DND-41 (cell line): ENCODE measurements at regions not wholly inside any gene's neighbourhood (a gene's known extent, or its start where the extent isn't known, plus 50 kb on each side); places are given as distances from the start of the nearest gene placed in this dataset.

Experiments
- EZH2 ChIP-seq: IDR thresholded peaks from 3 replicates; pipeline ENCODE4 v1.6.1; 2012; ENCODE audit warnings: borderline replicate concordance, low read depth, mild to moderate bottlenecking, moderate library complexity, low read length, inconsistent platforms; ENCODE audit not compliant: severe bottlenecking
- TF ChIP-seq, protein P1 (sequence below): IDR thresholded peaks from 2 replicates; pipeline ENCODE4 v1.5.1; 2012; ENCODE audit warnings: borderline replicate concordance, low read length, moderate library complexity, mild to moderate bottlenecking; ENCODE audit not compliant: poor library complexity, severe bottlenecking; ENCODE audit errors: extremely low read depth

GRCh38 chr13:86052141-86052540, 252.9 kb upstream of the SLITRK6 start:
- TF ChIP-seq, protein P1, sequence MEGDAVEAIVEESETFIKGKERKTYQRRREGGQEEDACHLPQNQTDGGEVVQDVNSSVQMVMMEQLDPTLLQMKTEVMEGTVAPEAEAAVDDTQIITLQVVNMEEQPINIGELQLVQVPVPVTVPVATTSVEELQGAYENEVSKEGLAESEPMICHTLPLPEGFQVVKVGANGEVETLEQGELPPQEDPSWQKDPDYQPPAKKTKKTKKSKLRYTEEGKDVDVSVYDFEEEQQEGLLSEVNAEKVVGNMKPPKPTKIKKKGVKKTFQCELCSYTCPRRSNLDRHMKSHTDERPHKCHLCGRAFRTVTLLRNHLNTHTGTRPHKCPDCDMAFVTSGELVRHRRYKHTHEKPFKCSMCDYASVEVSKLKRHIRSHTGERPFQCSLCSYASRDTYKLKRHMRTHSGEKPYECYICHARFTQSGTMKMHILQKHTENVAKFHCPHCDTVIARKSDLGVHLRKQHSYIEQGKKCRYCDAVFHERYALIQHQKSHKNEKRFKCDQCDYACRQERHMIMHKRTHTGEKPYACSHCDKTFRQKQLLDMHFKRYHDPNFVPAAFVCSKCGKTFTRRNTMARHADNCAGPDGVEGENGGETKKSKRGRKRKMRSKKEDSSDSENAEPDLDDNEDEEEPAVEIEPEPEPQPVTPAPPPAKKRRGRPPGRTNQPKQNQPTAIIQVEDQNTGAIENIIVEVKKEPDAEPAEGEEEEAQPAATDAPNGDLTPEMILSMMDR = no peak
- TF ChIP-seq EZH2 = no peak
